Fibroblast of the aortic adventitia (primary cell): ENCODE measurements at regions not wholly inside any gene's neighbourhood (a gene's known extent, or its start where the extent isn't known, plus 50 kb on each side); places are given as distances from the start of the nearest gene placed in this dataset.
"Not testable (repeated sequence)": the region's sequence is repeated elsewhere in the genome, so short reads cannot be mapped to it uniquely, and the experiment has no call there.

Experiments
- DNase-seq: peaks from one replicate; pipeline ENCODE4 v3.0.0-alpha.2; 2010; ENCODE audit warnings: low read depth
- H3K4me3 ChIP-seq: 2 replicates; pipeline ENCODE4 v1.5.1; 2011; ENCODE audit warnings: low read depth, mild to moderate bottlenecking, control low read depth, low read length, moderate library complexity
- CTCF ChIP-seq: IDR thresholded peaks from 2 replicates; pipeline ENCODE4 v1.5.1; 2011; ENCODE audit warnings: mild to moderate bottlenecking, low read length, control low read depth, inconsistent platforms; ENCODE audit not compliant: insufficient read depth

GRCh38 chr5:156053056-156053455, 273.9 kb upstream of the SGCD start:
- DNase-seq: no peak
- no peak overlapping the region for H3K4me3 ChIP-seq
- TF ChIP-seq CTCF: no peak

GRCh38 chr5:156076912-156077311, 250.1 kb upstream of the SGCD start:
- H3K4me3 ChIP-seq: no peak overlapping the region

GRCh38 chr5:156087577-156088110, 239.3 kb upstream of the SGCD start:
- TF ChIP-seq CTCF: no peak
- DNase-seq: no peak
- H3K4me3 ChIP-seq: no peak overlapping the region

More at GRCh38 chr5:156076912-156077311, 250.1 kb upstream of the SGCD start:
- TF ChIP-seq CTCF: no peak
- no peak for DNase-seq

GRCh38 chr5:156089955-156090940, 236.7 kb upstream of the SGCD start:
- DNase-seq, H3K4me3 ChIP-seq: not testable (repeated sequence)

GRCh38 chr5:156093024-156093423, 233.9 kb upstream of the SGCD start:
- no peak for TF ChIP-seq CTCF
- DNase-seq: no peak

GRCh38 chr5:156094001-156094400, 233.0 kb upstream of the SGCD start:
- TF ChIP-seq CTCF: no peak
- DNase-seq: no peak
- H3K4me3 ChIP-seq: no peak overlapping the region

More at GRCh38 chr5:156093024-156093423, 233.9 kb upstream of the SGCD start:
- H3K4me3 ChIP-seq: no peak overlapping the region

- no peak for TF ChIP-seq CTCF
- no peak for DNase-seq
- no peak overlapping the region for H3K4me3 ChIP-seq
Observed at GRCh38 chr5:156095709-156096241, 231.2 kb upstream of the SGCD start.
